ENCODE measurements at regions not wholly inside any gene's neighbourhood (a gene's known extent, or its start where the extent isn't known, plus 50 kb on each side); places are given as distances from the start of the nearest gene placed in this dataset.
"Not testable (repeated sequence)": the region's sequence is repeated elsewhere in the genome, so short reads cannot be mapped to it uniquely, and the experiment has no call there.

DNA sequence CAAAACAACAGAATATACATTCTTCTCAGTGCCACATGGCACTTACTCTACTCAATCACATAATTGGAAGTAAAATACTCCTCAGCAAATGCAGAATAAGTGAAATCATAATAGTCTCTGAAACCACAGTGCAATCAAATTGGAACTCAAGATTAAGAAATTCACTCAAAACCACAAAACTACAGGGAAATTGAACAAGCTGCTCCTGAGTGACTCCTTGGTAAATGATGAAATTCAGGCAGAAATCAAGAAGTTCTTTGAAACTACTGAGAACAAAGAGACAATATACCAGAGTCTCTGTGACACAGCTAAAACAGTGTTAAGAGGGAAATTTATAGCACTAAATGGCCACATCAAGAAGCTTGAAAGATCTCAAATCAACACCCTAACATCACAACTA is 125.4 kb downstream of the MTERF1 start:
- TF ChIP-seq, protein P1, sequence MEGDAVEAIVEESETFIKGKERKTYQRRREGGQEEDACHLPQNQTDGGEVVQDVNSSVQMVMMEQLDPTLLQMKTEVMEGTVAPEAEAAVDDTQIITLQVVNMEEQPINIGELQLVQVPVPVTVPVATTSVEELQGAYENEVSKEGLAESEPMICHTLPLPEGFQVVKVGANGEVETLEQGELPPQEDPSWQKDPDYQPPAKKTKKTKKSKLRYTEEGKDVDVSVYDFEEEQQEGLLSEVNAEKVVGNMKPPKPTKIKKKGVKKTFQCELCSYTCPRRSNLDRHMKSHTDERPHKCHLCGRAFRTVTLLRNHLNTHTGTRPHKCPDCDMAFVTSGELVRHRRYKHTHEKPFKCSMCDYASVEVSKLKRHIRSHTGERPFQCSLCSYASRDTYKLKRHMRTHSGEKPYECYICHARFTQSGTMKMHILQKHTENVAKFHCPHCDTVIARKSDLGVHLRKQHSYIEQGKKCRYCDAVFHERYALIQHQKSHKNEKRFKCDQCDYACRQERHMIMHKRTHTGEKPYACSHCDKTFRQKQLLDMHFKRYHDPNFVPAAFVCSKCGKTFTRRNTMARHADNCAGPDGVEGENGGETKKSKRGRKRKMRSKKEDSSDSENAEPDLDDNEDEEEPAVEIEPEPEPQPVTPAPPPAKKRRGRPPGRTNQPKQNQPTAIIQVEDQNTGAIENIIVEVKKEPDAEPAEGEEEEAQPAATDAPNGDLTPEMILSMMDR (conservative IDR thresholded peaks at IDR 0.05; ENCODE audit: low read length) = not testable (repeated sequence)
- not testable (repeated sequence) for TF ChIP-seq EZH2phosphoT487 (IDR thresholded peaks at IDR 0.05; ENCODE audit: borderline replicate concordance)
